ENCODE measurements at regions not wholly inside any gene's neighbourhood (a gene's known extent, or its start where the extent isn't known, plus 50 kb on each side); places are given as distances from the start of the nearest gene placed in this dataset.

- TF ChIP-seq CTCF (conservative IDR thresholded peaks at IDR 0.05; ENCODE audit: low read length) = no peak
- H3K4me3 ChIP-seq (ENCODE audit: low read length) = no peak overlapping the region
- no peak for DNase-seq (ENCODE audit: low read depth)
Observed at GRCh38 chr15:29544513-29545128, 275.0 kb upstream of the NSMCE3 start.

GRCh38 chr15:29542994-29543393 lies 273.4 kb upstream of the NSMCE3 start:
- H3K4me3 ChIP-seq (ENCODE audit: low read length) = no peak overlapping the region
- DNase-seq (ENCODE audit: low read depth) = no peak
- no peak for TF ChIP-seq CTCF (conservative IDR thresholded peaks at IDR 0.05; ENCODE audit: low read length)

GRCh38 chr15:29541309-29541708 lies 271.7 kb upstream of the NSMCE3 start:
- no peak for DNase-seq (ENCODE audit: low read depth)
- TF ChIP-seq CTCF (conservative IDR thresholded peaks at IDR 0.05; ENCODE audit: low read length) = no peak
- H3K4me3 ChIP-seq (ENCODE audit: low read length) = no peak overlapping the region

GRCh38 chr15:29540479-29540878 lies 270.9 kb upstream of the NSMCE3 start:
- H3K4me3 ChIP-seq (ENCODE audit: low read length) = no peak overlapping the region
- DNase-seq (ENCODE audit: low read depth) = no peak
- TF ChIP-seq CTCF (conservative IDR thresholded peaks at IDR 0.05; ENCODE audit: low read length) = no peak

GRCh38 chr15:29539736-29540135 lies 270.1 kb upstream of the NSMCE3 start:
- TF ChIP-seq CTCF (conservative IDR thresholded peaks at IDR 0.05; ENCODE audit: low read length) = no peak
- no peak overlapping the region for H3K4me3 ChIP-seq (ENCODE audit: low read length)
- no peak for DNase-seq (ENCODE audit: low read depth)

- no peak for DNase-seq (ENCODE audit: low read depth)
- H3K4me3 ChIP-seq (ENCODE audit: low read length) = no peak overlapping the region
- no peak for TF ChIP-seq CTCF (conservative IDR thresholded peaks at IDR 0.05; ENCODE audit: low read length)
Observed at GRCh38 chr15:29538044-29538443, 268.4 kb upstream of the NSMCE3 start.

GRCh38 chr15:29535952-29536351 lies 266.3 kb upstream of the NSMCE3 start:
- TF ChIP-seq CTCF (conservative IDR thresholded peaks at IDR 0.05; ENCODE audit: low read length) = no peak
- H3K4me3 ChIP-seq (ENCODE audit: low read length) = no peak overlapping the region

More at GRCh38 chr15:29535952-29536351, 266.3 kb upstream of the NSMCE3 start:
- DNase-seq (ENCODE audit: low read depth) = no peak

Measured in AG10803 (cell line).